T-helper 2 cell (primary cell): ENCODE measurements at regions not wholly inside any gene's neighbourhood (a gene's known extent, or its start where the extent isn't known, plus 50 kb on each side); places are given as distances from the start of the nearest gene placed in this dataset.
"Not testable (repeated sequence)": the region's sequence is repeated elsewhere in the genome, so short reads cannot be mapped to it uniquely, and the experiment has no call there.

ENCODE experiments used
- DNase-seq, 5 experiments: peaks; one replicate each; pipeline versions ENCODE4 v3.0.0 to v3.0.0-alpha.2; 2012 to 2022

DNA sequence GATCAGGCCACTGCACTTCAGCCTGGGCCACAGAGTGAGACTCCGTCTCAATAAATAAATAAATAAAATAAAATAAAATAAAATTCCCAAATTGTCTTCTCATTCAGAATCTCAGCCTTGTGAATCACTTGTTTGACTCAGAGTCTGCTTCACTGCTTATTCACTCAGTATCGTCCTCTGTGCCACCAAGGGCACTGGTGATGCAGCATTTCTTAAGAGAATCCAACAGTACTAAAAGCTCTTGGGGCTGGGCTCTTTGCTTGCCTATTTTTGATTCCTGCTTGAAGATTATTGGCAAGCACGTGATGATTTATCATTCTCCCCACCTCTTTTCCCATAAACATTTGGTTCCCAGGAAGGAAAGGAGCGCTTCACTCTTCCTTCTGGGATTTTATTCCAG, 54.8 kb upstream of the HMGB1 start:
- no peak for DNase-seq

DNA sequence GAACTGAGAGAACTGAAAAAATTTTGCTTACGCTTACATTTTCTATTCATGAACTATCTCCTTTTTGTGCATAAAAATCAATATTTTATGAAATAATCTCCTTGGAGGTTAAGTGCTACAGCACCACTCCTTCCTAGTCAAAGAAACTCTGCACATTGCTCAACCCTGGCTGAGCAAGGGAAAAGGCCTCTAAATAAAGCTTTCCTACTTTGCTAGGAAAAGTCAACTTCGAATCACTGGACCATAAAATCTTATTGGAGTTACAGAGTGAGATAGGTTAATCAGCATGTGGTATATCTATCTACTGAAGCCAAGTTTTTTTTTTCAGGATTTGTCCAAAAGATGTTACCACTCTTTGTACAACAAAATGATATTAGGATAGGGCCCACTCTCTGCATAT, 57.5 kb upstream of the HMGB1 start:
- no peak for DNase-seq

DNA sequence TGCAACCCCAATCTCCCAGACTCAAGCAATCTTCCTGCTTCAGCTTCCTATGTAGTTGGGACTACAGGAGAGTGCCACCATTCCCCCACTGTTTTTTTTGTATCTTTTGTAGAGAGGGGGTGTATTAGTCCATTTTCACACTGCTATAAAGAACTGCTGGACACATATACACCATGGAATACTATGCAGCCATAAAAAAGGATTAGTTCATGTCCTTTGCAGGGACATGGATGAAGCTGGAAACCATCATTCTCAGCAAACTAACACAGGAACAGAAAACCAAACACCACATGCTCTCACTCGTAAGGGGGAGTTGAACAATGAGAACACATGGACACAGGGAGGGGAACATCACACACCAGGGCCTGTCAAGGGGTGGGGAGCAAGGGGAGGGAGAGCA, 58.1 kb upstream of the HMGB1 start:
- not testable (repeated sequence) for DNase-seq

DNA sequence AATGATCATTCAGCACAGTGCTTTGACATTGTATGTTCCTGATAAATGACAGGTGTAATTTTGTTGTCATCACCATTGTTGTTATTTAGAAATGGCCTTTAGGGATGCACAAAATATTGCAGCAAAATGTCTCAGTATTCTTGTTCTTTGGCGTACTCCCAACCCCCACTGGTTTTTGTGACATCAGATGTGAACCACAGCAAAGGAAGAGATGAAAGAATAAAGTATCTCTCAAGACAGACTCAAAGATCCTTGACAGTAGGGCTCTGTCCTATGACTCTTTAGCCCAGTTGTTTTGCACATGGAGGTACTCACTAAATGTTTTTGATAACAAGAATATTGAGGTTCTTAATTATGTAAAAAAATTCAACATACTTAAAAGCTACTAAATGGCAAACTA, 59.5 kb upstream of the HMGB1 start:
- peak in 1 of 5 experiments; percentile 30 for DNase-seq

DNA sequence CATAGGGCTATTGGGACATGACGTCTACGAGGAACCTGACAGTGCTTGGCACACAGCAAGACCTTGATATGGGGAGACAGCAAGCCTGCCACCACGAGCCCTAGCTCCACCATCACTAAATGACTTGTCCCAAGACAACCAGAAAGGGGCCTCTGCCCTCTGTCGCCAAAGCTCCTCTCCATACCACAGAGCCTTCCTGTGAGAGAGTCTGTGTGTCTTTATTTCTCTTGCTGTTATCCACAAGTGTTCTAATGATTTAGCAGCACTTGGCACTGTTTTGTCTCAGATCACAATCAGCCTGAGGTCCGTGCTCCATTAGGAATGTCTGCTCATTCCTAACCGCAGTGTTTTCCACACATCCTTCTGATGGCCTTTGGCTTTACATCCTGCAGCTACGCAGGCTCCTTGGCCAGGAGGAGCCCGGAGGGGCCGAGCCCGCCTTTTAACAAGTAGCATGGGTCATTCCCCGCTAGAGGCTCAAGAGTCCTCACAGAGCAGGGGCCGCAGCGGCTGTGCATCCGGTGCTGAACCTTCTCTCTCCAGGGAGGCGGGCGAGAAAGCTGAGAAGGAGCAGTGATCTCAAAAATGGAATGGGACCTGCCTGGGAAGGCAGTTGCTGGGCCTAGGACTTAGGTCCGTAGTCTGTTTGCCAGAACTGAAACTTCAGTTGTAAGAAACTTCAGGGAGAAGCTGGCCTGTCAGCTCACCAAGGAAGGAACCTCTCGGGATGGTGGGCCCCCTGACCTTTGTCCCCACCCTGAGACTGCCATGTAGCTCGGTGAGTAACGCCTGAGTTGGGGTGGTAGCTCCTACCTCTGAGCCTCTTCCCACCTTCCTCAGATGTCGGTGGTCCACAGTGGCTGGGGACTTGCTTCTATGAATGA, 61.1 kb upstream of the HMGB1 start:
- DNase-seq: peak in 1 of 5 experiments; percentile 11

DNA sequence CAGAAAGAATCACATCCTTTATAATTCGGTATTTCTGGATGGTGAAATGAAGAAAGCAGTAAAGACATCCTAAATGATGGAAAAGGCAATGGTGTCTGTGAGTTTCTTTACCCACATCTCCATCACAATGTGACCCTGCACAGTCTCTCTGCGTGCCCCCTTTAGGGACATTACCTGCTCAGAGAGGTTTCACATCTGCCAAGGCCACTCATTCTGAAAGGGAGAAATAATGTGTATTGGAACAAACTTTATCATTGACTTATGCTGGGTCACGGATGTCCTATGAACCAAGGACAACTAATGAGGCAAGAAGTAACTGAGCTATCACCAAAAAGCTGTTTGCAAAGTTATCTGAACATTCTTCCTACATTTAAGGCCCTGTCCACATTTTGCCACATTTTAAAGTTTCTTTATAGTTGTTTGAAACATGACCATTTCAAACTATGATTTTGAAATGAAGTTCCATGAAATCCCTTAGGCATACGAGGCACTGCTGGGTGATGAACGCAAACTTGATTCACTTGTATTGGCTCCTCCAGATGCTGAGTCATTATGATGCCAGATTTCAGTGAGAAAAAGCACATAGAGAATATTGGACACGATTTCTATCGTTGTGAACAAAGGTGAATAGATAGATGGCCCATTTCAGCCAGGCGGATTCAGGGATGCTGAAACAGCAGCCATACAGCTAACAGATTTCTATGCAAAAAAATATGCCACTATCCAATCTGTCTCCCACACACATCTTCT, 63.5 kb upstream of the HMGB1 start:
- no peak for DNase-seq

DNA sequence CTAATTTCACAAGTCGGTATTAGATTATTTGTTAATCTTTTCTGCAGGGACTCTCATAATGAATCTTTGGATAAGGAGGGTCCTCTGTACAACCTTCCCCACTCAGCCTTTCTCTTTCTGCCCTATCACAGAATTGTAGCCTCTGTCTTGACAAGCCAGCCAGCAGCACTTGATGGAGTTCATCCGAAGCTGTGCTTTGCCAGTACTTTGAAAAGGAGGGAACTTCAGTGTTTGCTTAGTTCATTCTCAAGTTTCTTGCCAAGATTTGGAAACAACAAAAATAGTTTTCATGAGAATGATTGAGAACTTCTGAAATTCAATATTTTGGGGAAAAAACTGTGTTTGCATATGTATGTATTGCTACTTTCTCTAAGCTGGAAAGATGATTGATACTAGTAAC, 69.3 kb upstream of the HMGB1 start:
- no peak for DNase-seq

DNA sequence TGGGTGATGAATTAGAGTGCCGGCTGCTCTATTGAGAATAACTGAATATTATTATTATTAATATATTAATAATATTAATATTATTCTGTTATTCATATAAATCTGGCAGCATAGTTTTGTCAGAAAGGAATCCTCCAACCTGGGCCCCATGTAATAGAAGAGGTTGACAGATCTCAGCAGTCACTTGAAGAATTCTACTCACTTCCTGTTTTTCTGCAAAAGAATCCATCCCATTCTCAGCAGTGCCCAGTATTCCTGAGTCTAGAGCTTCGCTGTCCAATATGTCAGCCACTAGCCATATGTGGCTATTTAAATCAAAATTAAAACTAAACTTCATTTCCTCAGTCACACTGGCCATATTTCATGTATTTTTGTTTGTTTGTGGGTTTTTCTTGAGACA, 72.4 kb upstream of the USPL1 start:
- no peak for DNase-seq

DNA sequence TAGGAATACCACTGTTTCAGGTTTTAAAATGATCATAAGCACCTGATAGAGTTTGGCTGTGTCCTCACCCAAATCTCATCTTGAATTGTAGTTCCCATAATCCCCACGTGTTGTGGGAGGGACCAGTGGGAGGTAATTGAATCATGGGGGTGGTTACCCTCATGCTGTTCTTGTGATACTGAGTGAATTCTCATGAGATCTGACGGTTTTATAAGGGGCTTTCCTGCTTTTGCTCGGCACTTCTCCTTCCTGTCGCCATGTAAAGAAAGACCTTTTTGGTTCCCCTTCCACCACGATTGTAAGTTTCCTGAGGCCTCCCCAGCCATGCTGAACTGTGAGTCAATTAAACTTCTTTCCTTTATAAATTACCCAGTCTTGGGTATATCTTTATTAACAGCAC, 69.7 kb upstream of the USPL1 start:
- DNase-seq: not testable (repeated sequence)

DNA sequence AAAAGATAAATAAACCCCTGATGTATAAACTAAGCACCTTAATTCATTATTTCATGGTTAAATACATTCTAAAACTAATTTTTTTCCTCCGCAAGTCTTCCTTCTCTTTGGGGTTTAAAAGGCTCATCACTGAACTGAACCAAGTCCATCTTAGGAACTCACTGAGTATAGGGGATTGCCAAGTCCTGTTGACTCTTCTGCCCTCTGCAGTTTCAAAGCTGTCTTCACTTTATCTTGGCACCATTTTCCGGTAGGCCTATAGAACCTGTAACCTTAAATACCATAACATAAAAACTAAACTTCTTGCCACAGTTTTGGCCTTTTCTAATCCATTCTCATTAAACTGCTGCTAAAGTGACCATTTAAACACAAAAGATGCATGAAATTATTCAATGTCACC, 66.5 kb upstream of the USPL1 start:
- peak in 1 of 5 experiments; percentile 67 for DNase-seq

DNA sequence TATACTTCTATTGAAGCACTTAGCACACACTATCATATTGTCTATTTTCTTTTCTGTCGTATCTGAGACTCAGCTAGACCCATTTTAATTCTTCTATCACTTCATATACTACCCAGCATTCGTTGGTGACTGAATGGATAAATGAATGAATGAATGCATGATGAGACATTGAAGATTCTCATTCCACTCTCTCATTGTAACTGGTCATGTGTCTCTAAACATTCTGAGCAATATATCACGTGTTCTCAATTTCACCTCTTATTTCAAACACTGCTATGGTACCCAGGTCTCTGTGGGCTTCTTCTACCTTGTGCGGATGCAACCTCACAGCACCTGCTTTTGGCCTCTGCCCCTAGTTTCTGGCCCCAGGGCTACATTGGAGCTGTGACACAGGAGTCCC, 65.2 kb upstream of the USPL1 start:
- no peak for DNase-seq

DNA sequence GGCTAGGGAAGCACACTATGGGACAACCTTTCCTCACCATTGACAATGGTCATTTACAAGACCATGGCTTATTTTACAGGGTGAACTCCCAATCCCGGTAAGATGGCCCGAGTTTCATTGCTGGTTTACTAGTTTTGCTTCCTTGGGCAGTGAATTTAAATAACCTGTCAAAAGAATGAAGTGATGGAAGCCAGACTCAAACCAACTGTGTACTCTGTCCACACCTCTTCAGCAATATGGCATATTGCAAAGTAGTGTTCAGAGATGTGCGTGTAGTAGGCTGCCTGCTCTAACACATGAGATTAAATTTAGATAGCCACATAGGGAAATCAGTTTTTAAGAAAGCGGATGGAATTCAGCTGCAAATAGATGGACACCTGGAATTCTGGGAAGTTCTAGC, 58.4 kb upstream of the USPL1 start:
- DNase-seq: no peak

DNA sequence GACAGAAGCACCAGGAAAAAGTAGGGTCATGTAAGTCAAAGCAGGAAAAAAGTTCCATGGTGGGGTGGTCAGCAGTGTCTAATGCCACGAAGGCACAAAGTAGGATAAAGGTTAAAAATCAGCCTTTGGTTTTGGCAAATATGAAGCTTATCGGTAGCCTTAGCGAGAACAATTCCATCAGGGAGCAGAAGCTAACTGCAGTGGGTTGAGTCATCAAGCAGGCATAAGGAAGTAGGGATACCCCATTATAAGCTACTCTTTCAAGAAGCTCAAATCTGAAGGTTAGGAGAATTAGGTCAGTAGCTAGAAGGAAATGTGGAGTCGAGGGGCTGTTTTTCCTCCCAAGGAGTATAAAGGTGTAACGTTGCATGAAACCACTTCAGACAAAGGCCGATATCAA, 57.5 kb upstream of the USPL1 start:
- no peak for DNase-seq

DNA sequence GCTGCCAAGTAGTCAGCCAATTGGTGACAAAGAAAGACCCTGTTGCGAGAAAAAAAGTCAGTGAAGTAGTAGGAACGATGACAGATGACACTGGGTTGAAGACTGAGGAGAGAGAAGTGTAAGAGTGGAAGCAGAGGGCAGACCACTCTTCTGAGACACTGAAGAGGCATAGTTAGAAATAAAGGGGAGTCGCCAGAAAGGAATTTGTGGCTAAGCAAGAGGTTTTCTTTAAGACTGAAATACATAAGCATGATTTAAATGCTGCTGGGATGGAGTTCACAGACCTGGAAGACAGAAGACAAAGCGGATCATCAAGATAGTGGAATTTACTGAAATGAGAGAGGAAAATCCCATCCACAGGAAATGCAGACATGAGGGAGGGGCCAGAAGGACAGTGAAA, 56.2 kb upstream of the USPL1 start:
- no peak for DNase-seq

DNA sequence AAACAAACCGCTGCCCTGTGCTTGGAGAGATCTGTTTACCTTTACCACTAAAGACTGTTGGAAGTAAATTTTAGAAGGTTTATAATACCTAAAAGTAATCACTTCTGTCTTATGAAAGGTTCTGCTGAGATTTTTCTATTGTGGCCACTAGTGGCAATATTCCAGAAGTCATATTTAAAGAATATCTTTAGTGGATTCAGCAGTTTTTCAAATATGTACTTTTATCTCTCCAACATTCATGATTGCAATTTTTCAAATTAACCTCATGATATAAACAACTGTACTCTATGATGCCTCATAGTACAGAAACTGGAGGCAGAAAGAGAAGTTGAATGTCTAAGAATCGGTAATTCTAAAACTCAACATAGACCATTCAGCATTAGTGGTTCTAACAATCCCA, 53.2 kb upstream of the USPL1 start:
- DNase-seq: no peak

DNA sequence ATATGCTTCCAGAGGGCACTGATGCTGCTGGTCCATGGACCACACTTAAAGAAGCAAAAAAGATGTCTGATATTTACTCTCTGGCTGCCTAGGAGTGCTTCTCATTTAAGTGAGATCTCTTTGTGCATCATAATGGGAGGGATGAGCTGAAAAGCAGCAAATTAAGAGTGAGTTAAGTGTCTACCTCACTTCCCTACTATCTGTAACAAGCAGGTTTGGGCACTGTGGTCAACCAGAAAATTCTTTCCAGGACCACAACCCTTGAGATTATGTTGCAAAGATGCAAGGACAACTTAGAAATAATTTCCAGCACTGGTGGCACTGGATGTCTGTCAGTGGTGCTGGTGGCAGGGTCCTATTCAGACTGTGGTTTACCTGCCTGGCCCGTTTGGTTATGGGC, 52.1 kb upstream of the USPL1 start:
- DNase-seq: peak in 1 of 5 experiments; percentile 41

DNA sequence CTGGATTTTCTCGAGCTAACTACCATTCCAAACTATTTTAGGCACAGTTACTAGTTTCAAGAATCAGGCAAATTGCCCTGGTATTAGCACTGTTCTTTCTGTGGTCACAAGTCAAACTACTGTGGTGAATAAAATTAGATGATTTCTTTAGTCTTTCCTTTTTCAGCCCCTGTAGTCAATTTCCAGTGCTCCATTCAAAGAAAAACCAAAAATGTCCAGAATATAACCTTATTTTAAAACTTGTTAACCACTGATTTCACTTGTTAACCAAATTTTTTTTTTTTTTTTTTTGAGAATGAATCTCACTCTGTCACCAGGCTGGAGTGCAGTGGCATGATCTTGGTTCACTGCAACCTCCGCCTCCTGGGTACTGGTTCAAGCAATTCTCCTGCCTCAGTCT, 50.6 kb upstream of the USPL1 start:
- DNase-seq: no peak
